Progenitor cell of endocrine pancreas (in vitro differentiated cells): ENCODE measurements at regions not wholly inside any gene's neighbourhood (a gene's known extent, or its start where the extent isn't known, plus 50 kb on each side); places are given as distances from the start of the nearest gene placed in this dataset.

ENCODE experiments used
- DNase-seq: peaks from one replicate; pipeline ENCODE4 v3.0.0; 2021; ENCODE audit warnings: low spot score; ENCODE audit not compliant: unreplicated experiment
- H3K27ac Mint-ChIP-seq: 2 replicates; pipeline ENCODE4 v1.8.0; 2021; ENCODE audit warnings: mild to moderate bottlenecking, moderate library complexity, mixed read lengths
- H3K27me3 Mint-ChIP-seq: 2 replicates; pipeline ENCODE4 v1.8.0; 2021; ENCODE audit warnings: mixed read lengths
- H3K36me3 Mint-ChIP-seq: 2 replicates; pipeline ENCODE4 v1.8.0; 2022; ENCODE audit warnings: mixed read lengths; ENCODE audit not compliant: insufficient read depth
- H3K4me1 Mint-ChIP-seq: 2 replicates; pipeline ENCODE4 v1.8.0; 2021; ENCODE audit warnings: low read depth, mixed read lengths
- H3K4me3 Mint-ChIP-seq: 2 replicates; pipeline ENCODE4 v1.8.0; 2021; ENCODE audit warnings: low read depth, mild to moderate bottlenecking, moderate library complexity, mixed read lengths
- H3K9me3 Mint-ChIP-seq: 2 replicates; pipeline ENCODE4 v1.8.0; 2021; ENCODE audit warnings: low read depth, mixed read lengths
- CTCF ChIP-seq: fragments of 200-600 bp; sonication (generic); IDR thresholded peaks from one replicate; pipeline ENCODE4 v1.5.0; 2021; ENCODE audit warnings: antibody characterized with exemption, mild to moderate bottlenecking; ENCODE audit not compliant: unreplicated experiment

DNA sequence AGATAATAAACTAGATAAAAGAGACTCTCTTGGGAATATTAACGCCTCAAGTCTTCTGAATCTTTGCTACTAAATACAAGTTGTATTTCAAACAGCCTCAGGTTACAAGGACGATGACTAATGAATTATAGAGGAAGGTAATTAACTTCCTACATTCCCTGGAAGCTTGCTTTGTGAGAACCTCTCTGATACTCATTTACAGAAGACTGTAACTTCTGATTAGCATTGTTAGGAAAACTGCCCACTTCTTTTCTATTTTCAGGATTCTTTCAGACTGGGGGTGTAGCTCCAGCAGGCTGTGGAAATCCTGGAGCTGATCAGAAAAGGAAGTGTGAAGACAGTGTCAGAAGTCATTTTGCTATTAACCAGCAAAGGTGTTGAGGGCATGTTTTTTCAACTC is 316.7 kb upstream of the NPSR1 start:
- no peaks in the 10 kb centered on the region for H3K27me3 Mint-ChIP-seq
- TF ChIP-seq CTCF: no peak
- H3K4me1 Mint-ChIP-seq: peaks cover 10% of the 10 kb centered on the region
- H3K9me3 Mint-ChIP-seq: peaks cover 6% of the 10 kb centered on the region
- no peaks in the 10 kb centered on the region for H3K36me3 Mint-ChIP-seq
- H3K4me3 Mint-ChIP-seq: no peak overlapping the region
- no peak overlapping the region for H3K27ac Mint-ChIP-seq
- no peak for DNase-seq

GRCh38 chr7:34342387-34342786 is 315.6 kb upstream of the NPSR1 start:
- DNase-seq: no peak
- Mint-ChIP-seq H3K27me3 (no peaks in the 10 kb centered on the region), H3K27ac (no peak overlapping the region), H3K9me3 (peaks cover 3% of the 10 kb centered on the region), H3K4me3 (no peak overlapping the region), H3K36me3 (no peaks in the 10 kb centered on the region), H3K4me1 (peaks cover 10% of the 10 kb centered on the region)
- no peak for TF ChIP-seq CTCF

DNA sequence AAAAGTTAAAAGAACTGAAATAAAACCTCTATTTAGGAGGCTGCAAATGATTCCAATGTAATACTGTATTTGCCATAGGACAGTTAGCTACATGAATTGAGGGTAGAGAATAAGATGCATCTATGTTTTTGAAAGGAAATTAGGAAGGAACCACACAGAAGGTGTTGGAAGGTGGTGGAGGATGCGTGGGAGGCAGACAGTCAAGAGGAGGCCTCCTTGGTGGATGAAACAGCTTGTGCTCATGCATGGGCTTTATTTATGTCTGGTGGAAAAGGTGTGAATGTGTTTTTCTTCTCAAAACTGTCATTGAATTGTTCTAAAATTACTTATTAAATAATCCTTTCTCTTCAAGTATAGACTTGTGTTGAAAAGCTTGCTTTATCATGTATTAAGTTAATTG is 314.4 kb upstream of the NPSR1 start:
- H3K4me3 Mint-ChIP-seq: no peak overlapping the region
- TF ChIP-seq CTCF: no peak
- H3K27me3 Mint-ChIP-seq: no peaks in the 10 kb centered on the region
- H3K9me3 Mint-ChIP-seq: peaks cover 6% of the 10 kb centered on the region
- H3K36me3 Mint-ChIP-seq: no peaks in the 10 kb centered on the region
- no peak for DNase-seq
- H3K27ac Mint-ChIP-seq: no peak overlapping the region
- peaks cover 10% of the 10 kb centered on the region for H3K4me1 Mint-ChIP-seq

DNA sequence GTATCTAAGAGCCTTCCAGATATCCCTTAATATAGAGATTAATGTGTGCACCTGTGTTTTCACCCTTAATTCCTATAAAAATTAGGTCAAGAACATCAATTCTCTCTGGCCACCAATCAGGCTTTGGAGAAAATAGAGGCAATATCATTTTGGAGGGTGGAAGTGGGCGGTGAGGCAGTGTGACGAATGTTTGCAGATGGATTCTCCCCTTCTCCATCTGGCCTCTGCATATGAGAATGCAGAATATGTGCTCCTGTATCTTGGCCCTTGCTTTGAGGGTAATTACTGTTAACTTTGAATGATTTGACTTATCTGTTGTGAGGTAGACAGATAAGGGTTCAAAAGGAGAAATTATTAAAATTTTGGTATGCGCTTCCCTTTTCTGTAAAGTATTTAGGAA is 304.0 kb upstream of the NPSR1 start:
- Mint-ChIP-seq H3K36me3 (no peaks in the 10 kb centered on the region), H3K27ac (no peak overlapping the region), H3K4me1 (no peaks in the 10 kb centered on the region), H3K4me3 (no peak overlapping the region), H3K9me3 (no peaks in the 10 kb centered on the region), H3K27me3 (no peaks in the 10 kb centered on the region)
- TF ChIP-seq CTCF: no peak
- no peak for DNase-seq

GRCh38 chr7:34354899-34355298 is 303.1 kb upstream of the NPSR1 start:
- Mint-ChIP-seq H3K36me3 (no peaks in the 10 kb centered on the region), H3K9me3 (no peaks in the 10 kb centered on the region), H3K4me3 (no peak overlapping the region), H3K27me3 (no peaks in the 10 kb centered on the region), H3K27ac (no peak overlapping the region), H3K4me1 (no peaks in the 10 kb centered on the region)
- no peak for TF ChIP-seq CTCF
- DNase-seq: no peak

GRCh38 chr7:34357068-34357467 is 300.9 kb upstream of the NPSR1 start:
- H3K9me3 Mint-ChIP-seq: no peaks in the 10 kb centered on the region
- no peaks in the 10 kb centered on the region for H3K36me3 Mint-ChIP-seq
- no peak overlapping the region for H3K27ac Mint-ChIP-seq
- no peak for DNase-seq
- TF ChIP-seq CTCF: no peak
- no peaks in the 10 kb centered on the region for H3K4me1 Mint-ChIP-seq
- H3K27me3 Mint-ChIP-seq: no peaks in the 10 kb centered on the region
- no peak overlapping the region for H3K4me3 Mint-ChIP-seq
